G401 (cell line): ENCODE measurements at regions not wholly inside any gene's neighbourhood (a gene's known extent, or its start where the extent isn't known, plus 50 kb on each side); places are given as distances from the start of the nearest gene placed in this dataset.
A peak's percentile ranks its signal among the peaks of the same experiment; 100 is the strongest.

Source experiments
- DNase-seq: peaks from one replicate; pipeline ENCODE4 v3.0.0-alpha.2; 2015; ENCODE audit warnings: low spot score
- in situ Hi-C: cut with HindIII; loops from 2 replicates; pipeline ENCODE4 v1.10.0; 2016; ENCODE audit warnings: low sequenced_read_pairs, mixed read lengths

GRCh38 chr10:44659320-44659719 lies 251.8 kb upstream of the TMEM72 start:
- no peak for DNase-seq
- in situ Hi-C loops: no loop called here

- in situ Hi-C loops: no loop called here
Measured at GRCh38 chr10:44660271-44660670, 250.9 kb upstream of the TMEM72 start.

GRCh38 chr10:44662051-44662450 lies 249.1 kb upstream of the TMEM72 start:
- in situ Hi-C loops: no loop called here

More at GRCh38 chr10:44660271-44660670, 250.9 kb upstream of the TMEM72 start:
- no peak for DNase-seq

GRCh38 chr10:44668336-44668735 lies 242.8 kb upstream of the TMEM72 start:
- in situ Hi-C loops: no loop called here
- no peak for DNase-seq

More at GRCh38 chr10:44662051-44662450, 249.1 kb upstream of the TMEM72 start:
- DNase-seq: no peak

GRCh38 chr10:44671319-44671718 lies 239.8 kb upstream of the TMEM72 start:
- in situ Hi-C loops: no loop called here
- DNase-seq: no peak

- in situ Hi-C loops: no loop called here
- peak; percentile 86 for DNase-seq
Measured at GRCh38 chr10:44673245-44673983, 237.7 kb upstream of the TMEM72 start.

- no peak for DNase-seq
- in situ Hi-C loops: no loop called here
Measured at GRCh38 chr10:44674536-44675386, 236.4 kb upstream of the TMEM72 start.

GRCh38 chr10:44675387-44675874 lies 235.7 kb upstream of the TMEM72 start:
- no peak for DNase-seq
- in situ Hi-C loops: no loop called here

- in situ Hi-C loops: no loop called here
- no peak for DNase-seq
Measured at GRCh38 chr10:44680764-44681163, 230.4 kb upstream of the TMEM72 start.

GRCh38 chr10:44682507-44682906 lies 228.6 kb upstream of the TMEM72 start:
- DNase-seq: no peak
- in situ Hi-C loops: no loop called here

GRCh38 chr10:44684661-44685060 lies 226.5 kb upstream of the TMEM72 start:
- DNase-seq: no peak
- in situ Hi-C loops: no loop called here

- in situ Hi-C loops: no loop called here
- no peak for DNase-seq
Measured at GRCh38 chr10:44685220-44685619, 225.9 kb upstream of the TMEM72 start.

- no peak for DNase-seq
- in situ Hi-C loops: no loop called here
Measured at GRCh38 chr10:44685747-44686146, 225.4 kb upstream of the TMEM72 start.

- in situ Hi-C loops: no loop called here
- no peak for DNase-seq
Measured at GRCh38 chr10:44689368-44689767, 221.8 kb upstream of the TMEM72 start.

GRCh38 chr10:44696496-44696895 lies 214.6 kb upstream of the TMEM72 start:
- in situ Hi-C loops: no loop called here
- peak; percentile 40 for DNase-seq

- DNase-seq: no peak
- in situ Hi-C loops: no loop called here
Measured at GRCh38 chr10:44697116-44697515, 214.0 kb upstream of the TMEM72 start.

- in situ Hi-C loops: no loop called here
- no peak for DNase-seq
Measured at GRCh38 chr10:44702531-44702930, 208.6 kb upstream of the TMEM72 start.

GRCh38 chr10:44703241-44704155 lies 207.6 kb upstream of the TMEM72 start:
- in situ Hi-C loops: no loop called here
- no peak for DNase-seq

GRCh38 chr10:44704616-44705015 lies 206.5 kb upstream of the TMEM72 start:
- DNase-seq: no peak
- in situ Hi-C loops: no loop called here
